MCF 10A (cell line): ENCODE measurements at regions not wholly inside any gene's neighbourhood (a gene's known extent, or its start where the extent isn't known, plus 50 kb on each side); places are given as distances from the start of the nearest gene placed in this dataset.

Source experiments
- BruUV-seq: library from RNA; stranded (reverse); fragments of 400-500 nt; replicated peaks from 2 replicates; lab custom pipeline; 2021; lab: Mats Ljungman, UMichigan
- CTCF ChIA-PET: fragments of 300-600 bp; sonication (Branson Sonifier 250); formaldehyde crosslinking; extraction: SDS; loops from one replicate; lab custom pipeline; 2021; ENCODE audit warnings: antibody characterized with exemption, inconsistent platforms; lab: Yijun Ruan, JAX
- POLR2A ChIA-PET: fragments of 300-600, 350-650 bp; sonication (Branson Sonifier 250); formaldehyde crosslinking; extraction: SDS; loops from one replicate; lab custom pipeline; 2020; ENCODE audit warnings: antibody characterized with exemption, inconsistent platforms; lab: Yijun Ruan, JAX
- DNase-seq: peaks from one replicate; pipeline ENCODE4 v3.0.0-alpha.2; 2018; ENCODE audit not compliant: unreplicated experiment
- H3K27ac Mint-ChIP-seq: one replicate; pipeline ENCODE4 v1.8.0; 2022; ENCODE audit warnings: mild to moderate bottlenecking, low read depth, mixed read lengths; ENCODE audit not compliant: unreplicated experiment
- H3K27me3 Mint-ChIP-seq: one replicate; pipeline ENCODE4 v1.8.0; 2022; ENCODE audit warnings: mixed read lengths; ENCODE audit not compliant: insufficient read depth, unreplicated experiment
- H3K36me3 Mint-ChIP-seq: one replicate; pipeline ENCODE4 v1.8.0; 2022; ENCODE audit warnings: mild to moderate bottlenecking, moderate library complexity, mixed read lengths; ENCODE audit not compliant: insufficient read depth, unreplicated experiment
- H3K4me1 Mint-ChIP-seq: one replicate; pipeline ENCODE4 v1.8.0; 2022; ENCODE audit warnings: mixed read lengths; ENCODE audit not compliant: insufficient read depth, unreplicated experiment
- H3K4me3 Mint-ChIP-seq: one replicate; pipeline ENCODE4 v1.8.0; 2022; ENCODE audit warnings: mild to moderate bottlenecking, moderate library complexity, mixed read lengths; ENCODE audit not compliant: unreplicated experiment
- H3K9me3 Mint-ChIP-seq: one replicate; pipeline ENCODE4 v1.8.0; 2022; ENCODE audit warnings: mixed read lengths; ENCODE audit not compliant: unreplicated experiment
- CTCF ChIP-seq: fragments of 200-600 bp; IDR thresholded peaks from one replicate; pipeline ENCODE4 v1.8.0; 2022; ENCODE audit warnings: antibody characterized with exemption, mild to moderate bottlenecking; ENCODE audit not compliant: unreplicated experiment
- intact Hi-C: fragments of 100-400 bp; cut with micrococcal nuclease; formaldehyde crosslinking; loops from 2 replicates; pipeline ENCODE4 v1.14.1; 2022

- ChIA-PET POLR2A (no interaction called here), CTCF (interaction anchor here (0.6 to 1.2 kb wide), 4 partner anchors 107 to 391 kb away, joined by 3 to 8 read pairs (median 3); no protein-coding TSS in a partner anchor)
- Mint-ChIP-seq H3K4me1 (no peaks in the 10 kb centered on the region), H3K4me3 (no peak overlapping the region), H3K27me3 (no peaks in the 10 kb centered on the region), H3K36me3 (no peaks in the 10 kb centered on the region), H3K27ac (no peak overlapping the region), H3K9me3 (peaks cover 7% of the 10 kb centered on the region)
- no peak for TF ChIP-seq CTCF
- no peak for DNase-seq
- BruUV-seq: no TSS peak
- intact Hi-C loops: no loop called here
Measured at GRCh38 chr1:166322470-166322869, 155.7 kb upstream of the FAM78B start.

GRCh38 chr1:166327886-166328285 lies 161.1 kb upstream of the FAM78B start:
- DNase-seq: no peak
- intact Hi-C loops: no loop called here
- TF ChIP-seq CTCF: no peak
- Mint-ChIP-seq H3K4me3 (no peak overlapping the region), H3K27ac (no peak overlapping the region), H3K4me1 (no peaks in the 10 kb centered on the region), H3K9me3 (peaks cover 7% of the 10 kb centered on the region), H3K36me3 (no peaks in the 10 kb centered on the region), H3K27me3 (no peaks in the 10 kb centered on the region)
- no TSS peak for BruUV-seq
- ChIA-PET CTCF (no interaction called here), POLR2A (no interaction called here)

- Mint-ChIP-seq H3K9me3 (peaks cover 7% of the 10 kb centered on the region), H3K4me1 (no peaks in the 10 kb centered on the region), H3K27ac (no peak overlapping the region), H3K36me3 (no peaks in the 10 kb centered on the region), H3K27me3 (no peaks in the 10 kb centered on the region), H3K4me3 (no peak overlapping the region)
- TF ChIP-seq CTCF: no peak
- intact Hi-C loops: no loop called here
- ChIA-PET CTCF (interaction anchor here (0.5 to 1.0 kb wide), 2 partner anchors 51 to 237 kb away, joined by 3 to 5 read pairs; no protein-coding TSS in a partner anchor), POLR2A (no interaction called here)
- DNase-seq: no peak
- no TSS peak for BruUV-seq
Measured at GRCh38 chr1:166328956-166329355, 162.2 kb upstream of the FAM78B start.

DNA sequence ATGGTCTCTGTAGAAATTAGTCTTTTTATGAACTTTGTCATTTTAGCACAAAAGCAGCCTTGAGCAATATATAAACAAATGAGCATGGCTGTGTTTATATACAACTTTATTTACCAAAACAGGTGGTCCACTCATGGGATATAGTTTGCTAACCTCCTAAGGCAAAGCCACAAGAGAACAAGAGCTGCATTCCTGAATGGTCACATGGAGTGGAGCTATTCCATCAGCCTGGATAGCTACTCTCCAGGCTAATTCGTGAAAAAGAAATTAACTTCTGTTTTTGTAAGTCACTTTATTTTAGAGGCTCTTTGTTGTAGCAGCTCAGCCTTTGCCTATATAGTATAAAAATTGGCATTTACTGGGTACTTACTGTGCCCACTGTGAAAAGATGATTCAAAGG lies 163.3 kb upstream of the FAM78B start:
- Mint-ChIP-seq H3K4me1 (no peaks in the 10 kb centered on the region), H3K27me3 (peaks cover 10% of the 10 kb centered on the region), H3K27ac (no peak overlapping the region), H3K4me3 (no peak overlapping the region), H3K36me3 (no peaks in the 10 kb centered on the region), H3K9me3 (peaks cover 13% of the 10 kb centered on the region)
- CTCF ChIA-PET: interaction anchor here (0.6 to 1.0 kb wide), 3 partner anchors 45 to 536 kb away, joined by 3 to 4 read pairs (median 3); no protein-coding TSS in a partner anchor
- POLR2A ChIA-PET: interaction anchor here (1.1 kb wide), 1 partner anchor 15 kb away, joined by 3 read pairs; no protein-coding TSS in a partner anchor
- no TSS peak for BruUV-seq
- DNase-seq: no peak
- no peak for TF ChIP-seq CTCF
- intact Hi-C loops: no loop called here
